Activated T-helper 9 cell treated with anti-CD3 and anti-CD28 coated beads, Interleukin-2, amount 50 U/mL, for 16 hours (primary cell): ENCODE measurements at regions not wholly inside any gene's neighbourhood (a gene's known extent, or its start where the extent isn't known, plus 50 kb on each side); places are given as distances from the start of the nearest gene placed in this dataset.

ENCODE experiments used
- DNase-seq: peaks from one replicate; pipeline ENCODE4 v3.0.0-alpha.2; 2020; ENCODE audit warnings: low read depth

- no peak for DNase-seq
Measured at GRCh38 chr10:130627346-130628045, 491.3 kb downstream of the GLRX3 start.

- DNase-seq: no peak
Measured at GRCh38 chr10:130630135-130630534, 493.9 kb downstream of the GLRX3 start.

GRCh38 chr10:130631142-130632096 is 495.2 kb downstream of the GLRX3 start:
- DNase-seq: no peak

- no peak for DNase-seq
Measured at GRCh38 chr10:130634816-130635215, 498.6 kb downstream of the GLRX3 start.

GRCh38 chr10:130635528-130635927 is 499.3 kb downstream of the GLRX3 start:
- no peak for DNase-seq

GRCh38 chr10:130636313-130636930 is 500.2 kb downstream of the GLRX3 start:
- no peak for DNase-seq

- DNase-seq: no peak
Measured at GRCh38 chr10:130637089-130637676, 501.0 kb downstream of the GLRX3 start.

GRCh38 chr10:130638991-130639390 is 502.8 kb downstream of the GLRX3 start:
- DNase-seq: no peak

- DNase-seq: no peak
Measured at GRCh38 chr10:130642926-130643325, 506.7 kb downstream of the GLRX3 start.

GRCh38 chr10:130647341-130647740 is 511.1 kb downstream of the GLRX3 start:
- no peak for DNase-seq

- no peak for DNase-seq
Measured at GRCh38 chr10:130648807-130649206, 512.6 kb downstream of the GLRX3 start.

- DNase-seq: no peak
Measured at GRCh38 chr10:130652544-130652943, 516.4 kb downstream of the GLRX3 start.

- DNase-seq: no peak
Measured at GRCh38 chr10:130652964-130653578, 516.9 kb downstream of the GLRX3 start.

GRCh38 chr10:130654726-130655125 is 518.5 kb downstream of the GLRX3 start:
- no peak for DNase-seq

- no peak for DNase-seq
Measured at GRCh38 chr10:130655313-130656186, 519.4 kb downstream of the GLRX3 start.

GRCh38 chr10:130656187-130656575 is 520.0 kb downstream of the GLRX3 start:
- no peak for DNase-seq

GRCh38 chr10:130656582-130657133 is 520.5 kb downstream of the GLRX3 start:
- no peak for DNase-seq

GRCh38 chr10:130658687-130659290 is 522.6 kb downstream of the GLRX3 start:
- DNase-seq: no peak

GRCh38 chr10:130659528-130659927 is 523.3 kb downstream of the GLRX3 start:
- no peak for DNase-seq

GRCh38 chr10:130660266-130660665 is 524.1 kb downstream of the GLRX3 start:
- DNase-seq: no peak
